ENCODE measurements at regions not wholly inside any gene's neighbourhood (a gene's known extent, or its start where the extent isn't known, plus 50 kb on each side); places are given as distances from the start of the nearest gene placed in this dataset.

DNA sequence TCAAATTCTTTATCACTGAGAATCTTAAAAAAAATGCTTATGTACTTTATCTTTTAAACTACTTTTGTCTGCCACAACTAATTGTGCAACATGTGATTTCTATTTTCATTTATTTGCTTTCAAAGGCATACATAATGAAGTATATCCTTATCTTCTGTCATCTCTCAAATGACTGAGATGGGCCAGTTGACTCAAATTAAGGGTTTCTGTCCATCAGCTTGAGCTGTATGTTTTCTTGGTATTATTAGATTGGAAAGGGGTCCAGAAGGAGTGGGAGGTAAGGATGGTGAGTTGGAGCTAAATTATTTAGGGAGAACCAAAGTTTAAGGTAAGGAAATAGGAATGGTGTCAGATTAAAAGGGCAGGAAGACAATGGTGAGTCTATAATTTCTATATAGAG is 408.4 kb upstream of the SEL1L start:
- H3K27ac Mint-ChIP-seq: no peak overlapping the region
- no peak for DNase-seq
- no peak for ATAC-seq (ENCODE audit: low read depth in 2 of 2)
- Histone ChIP-seq H3K4me1 (ENCODE audit: control insufficient read depth, insufficient read depth, low read length, poor library complexity, severe bottlenecking) (no peaks in the 10 kb centered on the region), H3K4me3 (ENCODE audit: low read depth, low read length) (no peak overlapping the region), H3K9me3 (ENCODE audit: control insufficient read depth in 2 of 2, low read length in 2 of 2) (peaks cover 0 to 6% of the 10 kb centered on the region in 2 experiments), H3K27ac (ENCODE audit: insufficient read depth, low read length, poor library complexity, severe bottlenecking) (no peak overlapping the region), H3K27me3 (ENCODE audit: control insufficient read depth, insufficient read depth, low read length) (no peaks in the 10 kb centered on the region), H3K36me3 (ENCODE audit: control insufficient read depth, insufficient read depth, low read length) (no peaks in the 10 kb centered on the region)
- H3K4me1 Mint-ChIP-seq: no peaks in the 10 kb centered on the region
- H3K27me3 Mint-ChIP-seq: no peaks in the 10 kb centered on the region
- H3K4me3 Mint-ChIP-seq: no peak overlapping the region
- H3K36me3 Mint-ChIP-seq: no peaks in the 10 kb centered on the region
- peaks cover 0 to 11% (median 4%) of the 10 kb centered on the region in 7 donors for H3K9me3 Mint-ChIP-seq

DNA sequence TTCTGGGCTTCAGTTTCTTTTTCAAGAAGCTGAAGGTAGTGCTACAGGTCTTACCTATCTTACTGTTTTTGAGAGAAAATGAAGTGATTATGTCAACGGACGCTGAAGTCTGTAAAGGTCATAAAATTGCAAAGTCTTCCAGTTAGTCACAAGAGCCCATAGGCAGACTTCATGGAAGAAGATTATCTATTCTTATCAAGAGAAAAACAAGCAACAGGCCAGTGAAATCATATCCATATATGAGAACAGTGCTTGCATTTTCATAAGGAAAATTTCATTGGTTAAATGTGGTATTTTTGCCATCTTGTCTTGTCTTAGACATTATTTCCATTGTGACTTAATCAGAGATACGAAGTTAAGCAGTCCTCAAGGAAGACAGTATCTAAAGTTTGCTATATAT is 412.7 kb upstream of the SEL1L start:
- H3K27me3 ChIP-seq (ENCODE audit: control insufficient read depth, insufficient read depth, low read length): no peaks in the 10 kb centered on the region
- no peak for ATAC-seq (ENCODE audit: low read depth in 2 of 2)
- no peak for DNase-seq
- H3K4me3 ChIP-seq (ENCODE audit: low read depth, low read length): no peak overlapping the region
- H3K36me3 ChIP-seq (ENCODE audit: control insufficient read depth, insufficient read depth, low read length): no peaks in the 10 kb centered on the region
- H3K4me1 Mint-ChIP-seq: no peaks in the 10 kb centered on the region
- no peak overlapping the region for H3K4me3 Mint-ChIP-seq
- no peak overlapping the region for H3K27ac Mint-ChIP-seq
- peaks cover 0 to 7% (median 4%) of the 10 kb centered on the region in 7 donors for H3K9me3 Mint-ChIP-seq
- peaks cover 0 to 6% of the 10 kb centered on the region in 2 experiments for H3K9me3 ChIP-seq (ENCODE audit: control insufficient read depth in 2 of 2, low read length in 2 of 2)
- no peaks in the 10 kb centered on the region for H3K36me3 Mint-ChIP-seq
- no peak overlapping the region for H3K27ac ChIP-seq (ENCODE audit: insufficient read depth, low read length, poor library complexity, severe bottlenecking)
- H3K27me3 Mint-ChIP-seq: peaks cover 4% of the 10 kb centered on the region
- H3K4me1 ChIP-seq (ENCODE audit: control insufficient read depth, insufficient read depth, low read length, poor library complexity, severe bottlenecking): no peaks in the 10 kb centered on the region

DNA sequence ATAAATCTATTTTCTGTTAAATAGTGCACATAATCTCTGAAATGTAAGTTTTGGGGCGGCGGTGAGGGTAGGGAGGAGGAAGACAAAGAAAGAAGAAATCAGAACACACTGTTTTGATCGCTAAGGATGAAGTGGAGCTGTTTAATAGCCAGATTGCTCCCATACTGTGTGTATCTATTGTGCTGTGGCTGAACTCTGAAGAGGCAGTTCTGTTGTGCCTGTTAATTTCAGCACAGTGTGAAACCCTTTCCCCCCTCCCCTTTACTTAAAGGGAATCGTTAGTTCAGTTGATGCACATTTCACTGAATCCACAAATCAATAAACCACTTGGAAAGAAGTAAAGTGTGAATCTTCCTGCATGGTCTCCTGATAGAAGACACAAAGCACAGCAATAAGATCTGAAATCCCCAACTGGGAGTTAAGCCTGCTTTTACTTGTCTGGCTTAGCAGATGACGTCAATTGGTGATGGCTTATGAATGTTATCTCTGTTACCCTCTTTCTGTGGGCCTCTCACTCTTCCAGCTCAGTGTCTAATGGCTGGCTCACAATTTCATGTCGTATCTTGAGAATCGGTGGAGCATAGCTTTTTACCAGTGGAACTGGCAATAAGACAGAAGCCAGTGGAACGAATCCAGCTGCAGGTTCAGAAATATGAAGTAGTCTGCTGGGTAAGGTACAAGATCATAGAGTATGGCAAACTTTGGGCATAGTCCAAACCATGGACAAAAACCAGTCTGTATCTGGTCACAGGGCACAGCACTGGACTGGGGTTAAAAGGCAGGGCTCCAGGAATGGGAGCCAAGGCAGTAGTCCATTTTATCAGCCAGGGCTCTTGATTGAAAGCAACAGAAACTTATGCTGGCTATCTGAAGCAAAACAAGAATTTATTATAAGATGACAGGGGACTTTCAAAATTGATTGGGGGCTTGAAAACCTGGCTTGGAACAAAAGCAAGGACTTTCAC is 413.5 kb upstream of the SEL1L start:
- H3K4me1 Mint-ChIP-seq: no peaks in the 10 kb centered on the region
- no peak overlapping the region for H3K27ac ChIP-seq (ENCODE audit: insufficient read depth, low read length, poor library complexity, severe bottlenecking)
- DNase-seq (no peak), ATAC-seq (ENCODE audit: low read depth in 2 of 2) (no peak)
- H3K36me3 ChIP-seq (ENCODE audit: control insufficient read depth, insufficient read depth, low read length): no peaks in the 10 kb centered on the region
- H3K9me3 Mint-ChIP-seq: peaks cover 0 to 6% (median 1%) of the 10 kb centered on the region in 7 donors
- no peaks in the 10 kb centered on the region for H3K36me3 Mint-ChIP-seq
- H3K27ac Mint-ChIP-seq: no peak overlapping the region
- H3K4me3 Mint-ChIP-seq: no peak overlapping the region
- H3K4me3 ChIP-seq (ENCODE audit: low read depth, low read length): no peak overlapping the region
- peaks cover 0 to 6% of the 10 kb centered on the region in 2 experiments for H3K9me3 ChIP-seq (ENCODE audit: control insufficient read depth in 2 of 2, low read length in 2 of 2)
- peaks cover 4% of the 10 kb centered on the region for H3K27me3 Mint-ChIP-seq
- no peaks in the 10 kb centered on the region for H3K27me3 ChIP-seq (ENCODE audit: control insufficient read depth, insufficient read depth, low read length)
- no peaks in the 10 kb centered on the region for H3K4me1 ChIP-seq (ENCODE audit: control insufficient read depth, insufficient read depth, low read length, poor library complexity, severe bottlenecking)

DNA sequence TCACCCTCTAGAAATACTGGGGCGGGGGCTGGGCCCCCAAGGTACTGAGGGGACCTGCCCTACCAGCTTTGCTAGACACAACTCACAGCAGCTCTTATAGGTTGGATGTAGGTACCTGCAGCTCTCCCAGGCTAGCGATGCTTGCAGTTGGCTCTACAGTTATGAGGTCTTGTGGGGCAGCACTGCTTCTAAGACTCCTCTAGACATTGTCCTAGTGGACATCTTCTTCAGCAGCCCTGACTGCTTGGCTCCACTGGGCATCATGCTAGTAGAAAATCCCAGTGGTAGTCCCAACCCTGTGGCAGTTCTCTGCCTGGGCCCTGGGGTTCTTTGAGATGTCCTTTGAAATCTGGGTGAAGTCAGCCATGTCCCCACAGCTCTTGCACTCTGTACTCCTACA is 419.3 kb upstream of the SEL1L start:
- DNase-seq: no peak
- H3K4me3 Mint-ChIP-seq: no peak overlapping the region
- ATAC-seq (ENCODE audit: low read depth in 2 of 2): no peak
- peaks cover 0 to 13% (median 5%) of the 10 kb centered on the region in 7 donors for H3K9me3 Mint-ChIP-seq
- no peak overlapping the region for H3K4me3 ChIP-seq (ENCODE audit: low read depth, low read length)
- no peak overlapping the region for H3K27ac Mint-ChIP-seq
- H3K4me1 Mint-ChIP-seq: no peaks in the 10 kb centered on the region
- no peaks in the 10 kb centered on the region for H3K4me1 ChIP-seq (ENCODE audit: control insufficient read depth, insufficient read depth, low read length, poor library complexity, severe bottlenecking)
- no peaks in the 10 kb centered on the region for H3K36me3 Mint-ChIP-seq
- H3K27me3 Mint-ChIP-seq: peaks cover 4% of the 10 kb centered on the region
- H3K27me3 ChIP-seq (ENCODE audit: control insufficient read depth, insufficient read depth, low read length): no peaks in the 10 kb centered on the region
- no peaks in the 10 kb centered on the region for H3K36me3 ChIP-seq (ENCODE audit: control insufficient read depth, insufficient read depth, low read length)
- no peaks in the 10 kb centered on the region for H3K9me3 ChIP-seq (ENCODE audit: control insufficient read depth in 2 of 2, low read length in 2 of 2)
- H3K27ac ChIP-seq (ENCODE audit: insufficient read depth, low read length, poor library complexity, severe bottlenecking): no peak overlapping the region

DNA sequence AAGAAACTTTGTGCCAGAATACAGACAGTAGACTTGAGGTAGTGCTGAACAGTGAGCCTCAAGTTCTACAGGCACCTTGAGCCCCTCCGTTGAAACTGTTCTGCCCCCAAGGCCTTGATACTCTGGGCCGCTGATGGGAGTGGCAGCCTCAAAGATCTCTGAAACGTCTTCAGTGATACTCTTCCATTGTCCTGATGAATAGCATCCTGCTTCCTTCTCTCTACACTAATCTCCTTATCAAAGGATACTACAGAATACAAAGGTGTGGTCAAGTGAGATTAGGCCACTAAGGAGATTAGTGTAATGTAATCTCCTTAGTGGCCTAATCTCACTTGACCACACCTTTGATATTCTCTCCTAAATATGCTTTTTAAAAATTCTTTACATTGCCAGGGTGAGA is 419.8 kb upstream of the SEL1L start:
- Histone ChIP-seq H3K27me3 (ENCODE audit: control insufficient read depth, insufficient read depth, low read length) (no peaks in the 10 kb centered on the region), H3K4me1 (ENCODE audit: control insufficient read depth, insufficient read depth, low read length, poor library complexity, severe bottlenecking) (no peaks in the 10 kb centered on the region), H3K36me3 (ENCODE audit: control insufficient read depth, insufficient read depth, low read length) (no peaks in the 10 kb centered on the region), H3K9me3 (ENCODE audit: control insufficient read depth in 2 of 2, low read length in 2 of 2) (no peaks in the 10 kb centered on the region), H3K27ac (ENCODE audit: insufficient read depth, low read length, poor library complexity, severe bottlenecking) (no peak overlapping the region), H3K4me3 (ENCODE audit: low read depth, low read length) (no peak overlapping the region)
- Mint-ChIP-seq H3K9me3 (peaks cover 0 to 11% (median 5%) of the 10 kb centered on the region in 7 donors), H3K36me3 (no peaks in the 10 kb centered on the region), H3K4me3 (no peak overlapping the region), H3K27ac (no peak overlapping the region), H3K27me3 (peaks cover 4% of the 10 kb centered on the region), H3K4me1 (no peaks in the 10 kb centered on the region)
- ATAC-seq (ENCODE audit: low read depth in 2 of 2) (no peak), DNase-seq (no peak)

DNA sequence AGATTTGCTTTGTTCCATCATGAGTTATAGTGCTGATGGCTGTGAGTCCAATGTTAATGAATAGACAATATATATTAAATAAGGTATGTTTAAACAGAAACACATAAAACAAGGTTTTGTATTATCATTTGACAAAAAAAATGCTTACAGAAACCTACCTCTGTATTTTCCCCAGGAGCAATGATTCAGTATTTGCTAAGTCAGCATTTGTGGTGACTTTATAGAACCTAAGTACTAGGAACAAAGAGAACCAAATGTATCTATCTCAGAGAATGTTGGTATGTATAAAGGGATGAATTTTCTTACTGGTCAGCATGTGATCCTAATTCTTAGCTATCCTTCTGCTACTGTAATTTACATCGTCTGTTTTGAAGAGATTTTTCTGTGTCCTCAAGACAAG is 421.5 kb upstream of the SEL1L start:
- Histone ChIP-seq H3K4me3 (ENCODE audit: low read depth, low read length) (no peak overlapping the region), H3K4me1 (ENCODE audit: control insufficient read depth, insufficient read depth, low read length, poor library complexity, severe bottlenecking) (no peaks in the 10 kb centered on the region), H3K36me3 (ENCODE audit: control insufficient read depth, insufficient read depth, low read length) (no peaks in the 10 kb centered on the region), H3K27me3 (ENCODE audit: control insufficient read depth, insufficient read depth, low read length) (no peaks in the 10 kb centered on the region), H3K27ac (ENCODE audit: insufficient read depth, low read length, poor library complexity, severe bottlenecking) (no peak overlapping the region), H3K9me3 (ENCODE audit: control insufficient read depth in 2 of 2, low read length in 2 of 2) (no peaks in the 10 kb centered on the region)
- Mint-ChIP-seq H3K27ac (no peak overlapping the region), H3K9me3 (peaks cover 0 to 11% (median 5%) of the 10 kb centered on the region in 7 donors), H3K36me3 (no peaks in the 10 kb centered on the region), H3K27me3 (peaks cover 4% of the 10 kb centered on the region), H3K4me1 (no peaks in the 10 kb centered on the region), H3K4me3 (no peak overlapping the region)
- no peak for ATAC-seq (ENCODE audit: low read depth in 2 of 2)
- DNase-seq: no peak

DNA sequence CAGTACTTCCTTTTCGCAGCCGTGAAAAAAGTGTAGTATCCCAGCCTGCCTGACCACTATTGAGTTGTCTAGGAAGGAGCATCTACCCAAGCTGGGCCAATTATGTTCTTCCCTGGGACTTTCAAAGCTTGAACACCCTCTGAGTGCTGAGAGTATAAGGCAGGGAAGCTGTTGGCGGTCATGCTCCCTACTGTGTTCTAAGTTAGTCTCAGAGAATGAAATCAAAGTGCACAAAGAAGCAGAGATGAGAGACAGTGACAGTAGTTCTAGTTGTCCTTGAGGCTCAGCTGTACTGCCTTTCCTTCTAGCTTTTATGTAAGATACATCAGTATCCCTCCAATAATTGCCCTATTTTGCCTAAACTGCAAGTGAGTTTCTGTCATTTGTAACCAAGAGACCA is 427.1 kb upstream of the SEL1L start:
- no peak for ATAC-seq (ENCODE audit: low read depth in 2 of 2)
- H3K4me3 ChIP-seq (ENCODE audit: low read depth, low read length): no peak overlapping the region
- no peak overlapping the region for H3K4me3 Mint-ChIP-seq
- no peaks in the 10 kb centered on the region for H3K4me1 ChIP-seq (ENCODE audit: control insufficient read depth, insufficient read depth, low read length, poor library complexity, severe bottlenecking)
- no peaks in the 10 kb centered on the region for H3K9me3 ChIP-seq (ENCODE audit: control insufficient read depth in 2 of 2, low read length in 2 of 2)
- H3K36me3 Mint-ChIP-seq: no peaks in the 10 kb centered on the region
- H3K36me3 ChIP-seq (ENCODE audit: control insufficient read depth, insufficient read depth, low read length): no peaks in the 10 kb centered on the region
- no peak overlapping the region for H3K27ac ChIP-seq (ENCODE audit: insufficient read depth, low read length, poor library complexity, severe bottlenecking)
- no peaks in the 10 kb centered on the region for H3K27me3 ChIP-seq (ENCODE audit: control insufficient read depth, insufficient read depth, low read length)
- H3K4me1 Mint-ChIP-seq: no peaks in the 10 kb centered on the region
- no peaks in the 10 kb centered on the region for H3K27me3 Mint-ChIP-seq
- no peak overlapping the region for H3K27ac Mint-ChIP-seq
- peaks cover 0 to 8% (median 1%) of the 10 kb centered on the region in 7 donors for H3K9me3 Mint-ChIP-seq
- DNase-seq: no peak

DNA sequence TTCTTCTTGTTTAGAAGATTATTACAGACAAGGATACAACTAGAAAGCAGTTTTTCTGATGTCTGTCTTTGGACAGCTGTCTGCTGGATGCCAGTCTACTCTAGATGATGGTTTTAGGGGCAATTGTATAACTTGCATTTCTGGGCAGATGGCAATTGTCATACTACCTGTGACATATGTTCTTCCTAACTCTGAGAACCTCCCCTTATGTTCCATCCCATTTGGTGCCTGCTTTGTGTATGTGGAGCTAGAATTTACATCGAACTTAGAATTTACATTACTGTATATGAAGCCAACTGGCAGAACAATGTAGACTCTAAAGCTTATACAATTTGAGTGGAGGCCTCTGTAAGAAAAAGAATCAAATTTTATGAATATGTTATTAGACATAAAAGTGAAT is 430.2 kb upstream of the SEL1L start:
- Histone ChIP-seq H3K9me3 (ENCODE audit: control insufficient read depth in 2 of 2, low read length in 2 of 2) (peaks cover 0 to under 1% of the 10 kb centered on the region in 2 experiments), H3K4me1 (ENCODE audit: control insufficient read depth, insufficient read depth, low read length, poor library complexity, severe bottlenecking) (no peaks in the 10 kb centered on the region), H3K27ac (ENCODE audit: insufficient read depth, low read length, poor library complexity, severe bottlenecking) (no peak overlapping the region), H3K36me3 (ENCODE audit: control insufficient read depth, insufficient read depth, low read length) (no peaks in the 10 kb centered on the region), H3K27me3 (ENCODE audit: control insufficient read depth, insufficient read depth, low read length) (no peaks in the 10 kb centered on the region), H3K4me3 (ENCODE audit: low read depth, low read length) (no peak overlapping the region)
- Mint-ChIP-seq H3K27me3 (no peaks in the 10 kb centered on the region), H3K4me1 (no peaks in the 10 kb centered on the region), H3K4me3 (no peak overlapping the region), H3K9me3 (peaks cover 0 to 10% (median 3%) of the 10 kb centered on the region in 7 donors), H3K27ac (no peak overlapping the region), H3K36me3 (no peaks in the 10 kb centered on the region)
- DNase-seq: no peak
- ATAC-seq (ENCODE audit: low read depth in 2 of 2): no peak
